HG03354 (cell line): ENCODE measurements at regions not wholly inside any gene's neighbourhood (a gene's known extent, or its start where the extent isn't known, plus 50 kb on each side); places are given as distances from the start of the nearest gene placed in this dataset.

Experiments
- ATAC-seq: cut with Tn5 transposase; IDR thresholded peaks from one replicate; pipeline ENCODE4 v1.9.1; 2021; ENCODE audit warnings: mild to moderate bottlenecking; ENCODE audit not compliant: unreplicated experiment, poor library complexity, severe bottlenecking

GRCh38 chr7:41162612-41163011, 540.3 kb downstream of the INHBA start:
- ATAC-seq, result no peak

- no peak for ATAC-seq
Measured at GRCh38 chr7:41161041-41161587, 541.8 kb downstream of the INHBA start.

- ATAC-seq, result no peak
Measured at GRCh38 chr7:41156268-41156667, 546.6 kb downstream of the INHBA start.

GRCh38 chr7:41153268-41153667, 549.6 kb downstream of the INHBA start:
- no peak for ATAC-seq

- no peak for ATAC-seq
Measured at GRCh38 chr7:41152179-41152678, 550.7 kb downstream of the INHBA start.

- ATAC-seq, result no peak
Measured at GRCh38 chr7:41149576-41149975, 553.3 kb downstream of the INHBA start.

- no peak for ATAC-seq
Measured at GRCh38 chr7:41148521-41148951, 554.4 kb downstream of the INHBA start.

GRCh38 chr7:41147606-41148485, 555.0 kb downstream of the INHBA start:
- ATAC-seq, result no peak

- ATAC-seq, result no peak
Measured at GRCh38 chr7:41146429-41146828, 556.5 kb downstream of the INHBA start.

GRCh38 chr7:41145656-41146055, 557.2 kb downstream of the INHBA start:
- ATAC-seq, result no peak

- no peak for ATAC-seq
Measured at GRCh38 chr7:41142904-41143473, 559.9 kb downstream of the INHBA start.

GRCh38 chr7:41139789-41140188, 563.1 kb downstream of the INHBA start:
- no peak for ATAC-seq

GRCh38 chr7:41136551-41136950, 566.3 kb downstream of the INHBA start:
- no peak for ATAC-seq

GRCh38 chr7:41135511-41135910, 567.4 kb downstream of the INHBA start:
- no peak for ATAC-seq

GRCh38 chr7:41134300-41135255, 568.3 kb downstream of the INHBA start:
- ATAC-seq, result peak; percentile 90

GRCh38 chr7:41133690-41134299, 569.1 kb downstream of the INHBA start:
- peak; percentile 24 for ATAC-seq

- ATAC-seq, result no peak
Measured at GRCh38 chr7:41131956-41132355, 570.9 kb downstream of the INHBA start.

- no peak for ATAC-seq
Measured at GRCh38 chr7:41130561-41131236, 572.2 kb downstream of the INHBA start.

GRCh38 chr7:41130086-41130485, 572.8 kb downstream of the INHBA start:
- no peak for ATAC-seq
